ENCODE measurements at regions not wholly inside any gene's neighbourhood (a gene's known extent, or its start where the extent isn't known, plus 50 kb on each side); places are given as distances from the start of the nearest gene placed in this dataset.

DNA sequence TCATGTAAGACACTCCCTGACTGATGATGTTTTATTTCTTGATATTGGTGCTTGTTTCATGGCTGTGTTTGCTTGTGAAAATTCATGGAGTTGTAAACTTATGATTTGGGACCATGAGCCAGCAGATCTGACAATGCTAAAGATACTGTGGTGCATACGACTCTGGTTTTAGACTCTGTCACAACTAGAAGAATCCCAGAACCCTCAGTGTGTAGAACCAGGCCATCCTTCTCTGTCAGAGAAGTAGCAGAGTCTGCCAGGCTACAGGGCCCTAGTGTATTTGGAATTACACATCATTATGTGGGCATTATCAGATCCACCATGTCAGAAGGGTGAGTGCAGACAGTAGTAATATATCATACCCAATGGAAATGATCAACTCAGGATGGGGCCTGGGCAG is 209.8 kb upstream of the POU2AF2 start:
- Histone ChIP-seq H3K4me1 (ENCODE audit: low read length) (peaks cover 7% of the 10 kb centered on the region; the same call in 1 of the 2 replicates), H3K9ac (ENCODE audit: low read length) (no peak overlapping the region), H3K9me2 (replicated peaks; ENCODE audit: insufficient read depth, low read length) (no peaks in the 10 kb centered on the region), H3K4me3 (ENCODE audit: low read length) (no peak overlapping the region), H3K36me3 (replicated peaks; ENCODE audit: insufficient read depth, low read length) (no peaks in the 10 kb centered on the region; the same call in 1 of the 2 replicates), H2AFZ (ENCODE audit: low read length) (no peak overlapping the region), H3K9me3 (replicated peaks; ENCODE audit: insufficient read depth, low read length) (no peaks in the 10 kb centered on the region), H3K27ac (ENCODE audit: low read length) (no peak overlapping the region), H3F3A (ENCODE audit: insufficient read depth, low read length) (no peaks in the 10 kb centered on the region), H3K4me2 (ENCODE audit: low read depth, low read length) (no peak overlapping the region), H4K20me1 (ENCODE audit: insufficient read depth, low read length) (no peaks in the 10 kb centered on the region), H3K79me2 (ENCODE audit: low read length) (no peaks in the 10 kb centered on the region), H3K27me3 (replicated peaks; ENCODE audit: insufficient read depth, low read length) (no peaks in the 10 kb centered on the region)
- no peak for TF ChIP-seq EZH2 (optimal IDR thresholded peaks at IDR 0.05; ENCODE audit: low read depth, low read length)
- TF ChIP-seq, protein P1, sequence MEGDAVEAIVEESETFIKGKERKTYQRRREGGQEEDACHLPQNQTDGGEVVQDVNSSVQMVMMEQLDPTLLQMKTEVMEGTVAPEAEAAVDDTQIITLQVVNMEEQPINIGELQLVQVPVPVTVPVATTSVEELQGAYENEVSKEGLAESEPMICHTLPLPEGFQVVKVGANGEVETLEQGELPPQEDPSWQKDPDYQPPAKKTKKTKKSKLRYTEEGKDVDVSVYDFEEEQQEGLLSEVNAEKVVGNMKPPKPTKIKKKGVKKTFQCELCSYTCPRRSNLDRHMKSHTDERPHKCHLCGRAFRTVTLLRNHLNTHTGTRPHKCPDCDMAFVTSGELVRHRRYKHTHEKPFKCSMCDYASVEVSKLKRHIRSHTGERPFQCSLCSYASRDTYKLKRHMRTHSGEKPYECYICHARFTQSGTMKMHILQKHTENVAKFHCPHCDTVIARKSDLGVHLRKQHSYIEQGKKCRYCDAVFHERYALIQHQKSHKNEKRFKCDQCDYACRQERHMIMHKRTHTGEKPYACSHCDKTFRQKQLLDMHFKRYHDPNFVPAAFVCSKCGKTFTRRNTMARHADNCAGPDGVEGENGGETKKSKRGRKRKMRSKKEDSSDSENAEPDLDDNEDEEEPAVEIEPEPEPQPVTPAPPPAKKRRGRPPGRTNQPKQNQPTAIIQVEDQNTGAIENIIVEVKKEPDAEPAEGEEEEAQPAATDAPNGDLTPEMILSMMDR (IDR thresholded peaks at IDR 0.05; ENCODE audit: low read length): no peak
- no peak for TF ChIP-seq EZH2phosphoT487 (IDR thresholded peaks at IDR 0.05; ENCODE audit: low read length)
- DNase-seq: no peak

DNA sequence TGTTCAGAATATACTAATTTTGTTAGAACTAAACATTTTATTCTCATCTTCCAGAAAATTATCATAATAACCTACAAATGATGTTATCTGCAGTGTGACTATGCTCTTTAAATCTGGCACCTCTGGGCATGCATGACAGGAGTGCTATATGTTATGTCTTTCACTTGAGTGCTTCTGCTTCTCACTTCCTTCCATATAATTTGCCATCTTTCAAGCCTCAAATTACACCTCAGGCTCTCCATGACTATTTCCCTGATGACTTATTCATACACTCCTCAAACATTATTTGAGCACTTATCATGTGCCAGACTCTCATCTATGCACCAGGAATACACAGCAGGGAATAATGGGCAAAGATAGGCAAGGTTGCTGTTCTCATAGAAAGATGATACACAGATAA is 219.3 kb upstream of the POU2AF2 start:
- Histone ChIP-seq H3K27ac (ENCODE audit: low read length) (no peak overlapping the region), H3F3A (ENCODE audit: insufficient read depth, low read length) (no peaks in the 10 kb centered on the region), H3K27me3 (replicated peaks; ENCODE audit: insufficient read depth, low read length) (no peaks in the 10 kb centered on the region), H2AFZ (ENCODE audit: low read length) (no peak overlapping the region), H4K20me1 (ENCODE audit: insufficient read depth, low read length) (no peaks in the 10 kb centered on the region), H3K9me3 (replicated peaks; ENCODE audit: insufficient read depth, low read length) (no peaks in the 10 kb centered on the region), H3K9me2 (replicated peaks; ENCODE audit: insufficient read depth, low read length) (no peaks in the 10 kb centered on the region), H3K4me2 (ENCODE audit: low read depth, low read length) (no peak overlapping the region), H3K36me3 (replicated peaks; ENCODE audit: insufficient read depth, low read length) (no peaks in the 10 kb centered on the region), H3K79me2 (ENCODE audit: low read length) (no peaks in the 10 kb centered on the region), H3K4me1 (ENCODE audit: low read length) (no peaks in the 10 kb centered on the region), H3K9ac (ENCODE audit: low read length) (no peak overlapping the region), H3K4me3 (ENCODE audit: low read length) (no peak overlapping the region)
- TF ChIP-seq EZH2phosphoT487 (IDR thresholded peaks at IDR 0.05; ENCODE audit: low read length) (no peak), EZH2 (optimal IDR thresholded peaks at IDR 0.05; ENCODE audit: low read depth, low read length) (no peak)
- TF ChIP-seq, protein P1 (IDR thresholded peaks at IDR 0.05; ENCODE audit: low read length): no peak
- no peak for DNase-seq

DNA sequence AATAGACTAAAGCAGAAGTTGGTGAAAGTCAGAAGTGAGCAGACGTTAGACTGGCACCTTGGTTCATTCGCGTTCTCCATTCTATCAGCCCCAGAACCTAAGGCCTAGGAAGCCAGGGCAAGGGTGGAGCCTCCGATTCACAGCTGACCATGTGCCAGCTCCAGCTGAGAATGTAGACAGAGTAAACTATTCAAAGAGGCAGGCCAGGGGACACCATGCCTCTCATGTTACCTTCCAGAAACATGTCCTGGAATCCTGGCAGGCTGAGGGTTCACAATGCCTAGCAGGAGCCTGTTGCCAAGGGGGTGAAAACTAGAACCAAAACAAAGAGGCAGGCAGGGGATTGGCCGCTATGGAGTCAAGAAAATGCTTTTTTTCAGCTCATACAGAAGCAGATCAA is 224.4 kb upstream of the POU2AF2 start:
- Histone ChIP-seq H3K27me3 (replicated peaks; ENCODE audit: insufficient read depth, low read length) (no peaks in the 10 kb centered on the region), H3K9me3 (replicated peaks; ENCODE audit: insufficient read depth, low read length) (no peaks in the 10 kb centered on the region), H3K4me1 (ENCODE audit: low read length) (no peaks in the 10 kb centered on the region), H3K79me2 (ENCODE audit: low read length) (no peaks in the 10 kb centered on the region), H3K9me2 (replicated peaks; ENCODE audit: insufficient read depth, low read length) (no peaks in the 10 kb centered on the region), H3K4me3 (ENCODE audit: low read length) (no peak overlapping the region), H3K9ac (ENCODE audit: low read length) (no peak overlapping the region), H3K36me3 (replicated peaks; ENCODE audit: insufficient read depth, low read length) (no peaks in the 10 kb centered on the region), H3K27ac (ENCODE audit: low read length) (no peak overlapping the region), H3F3A (ENCODE audit: insufficient read depth, low read length) (no peaks in the 10 kb centered on the region), H3K4me2 (ENCODE audit: low read depth, low read length) (no peak overlapping the region), H4K20me1 (ENCODE audit: insufficient read depth, low read length) (no peaks in the 10 kb centered on the region), H2AFZ (ENCODE audit: low read length) (no peak overlapping the region)
- no peak for TF ChIP-seq EZH2phosphoT487 (IDR thresholded peaks at IDR 0.05; ENCODE audit: low read length)
- TF ChIP-seq EZH2 (optimal IDR thresholded peaks at IDR 0.05; ENCODE audit: low read depth, low read length): no peak
- TF ChIP-seq, protein P1 (IDR thresholded peaks at IDR 0.05; ENCODE audit: low read length): no peak
- DNase-seq: no peak

Data from MM.1S (cell line).